Transverse colon (tissue), 4 donors: ENCODE measurements at regions not wholly inside any gene's neighbourhood (a gene's known extent, or its start where the extent isn't known, plus 50 kb on each side); places are given as distances from the start of the nearest gene placed in this dataset.

Experiments used
- DNase-seq: peaks from one replicate; pipeline ENCODE4 v3.0.0-alpha.2; 2019
- H3K27ac ChIP-seq, 4 donors: fragments of 200-600 bp; sonication (generic); 2 replicates each; pipeline ENCODE4 v1.5.1; 2016 to 2018; ENCODE audit warnings: inconsistent platforms in 4 of 4
- H3K27me3 ChIP-seq: fragments of 200-600 bp; sonication (generic); 2 replicates; pipeline ENCODE4 v1.5.1; 2017; ENCODE audit warnings: inconsistent platforms
- H3K36me3 ChIP-seq, 4 donors: fragments of 200-600 bp; sonication (generic); 2 replicates each; pipeline ENCODE4 v1.5.1; 2017 to 2019; ENCODE audit warnings: inconsistent platforms in 4 of 4
- H3K4me1 ChIP-seq, 4 donors: fragments of 200-600 bp; sonication (generic); 2 replicates each; pipeline ENCODE4 v1.5.1; 2017 to 2020; ENCODE audit warnings: inconsistent platforms in 4 of 4
- H3K4me3 ChIP-seq, 4 donors: fragments of 200-600 bp; sonication (generic); 1 replicate in 1 of 4; 2 replicates in 3 of 4; pipeline versions ENCODE4 v1.5.1 to v1.6.1; 2017 to 2019; ENCODE audit warnings: inconsistent platforms in 4 of 4
- H3K9me3 ChIP-seq, 2 donors: fragments of 200-600 bp; sonication (generic); 2 replicates each; pipeline ENCODE4 v1.5.1; 2017 to 2019; ENCODE audit warnings: inconsistent platforms in 2 of 2
- CTCF ChIP-seq, 5 experiments: fragments of 200-600 bp in 3 of 5; fragments of 450-650 bp in 2 of 5; sonication (generic) in 3 of 5; IDR thresholded peaks; 1 replicate in 2 of 5; 2 replicates in 3 of 5; pipeline ENCODE4 v1.5.1; 2016 to 2017; ENCODE audit warnings: antibody characterized with exemption in 5 of 5, inconsistent platforms in 3 of 5, mild to moderate bottlenecking in 2 of 5, moderate library complexity in 1 of 5
- EP300 ChIP-seq: sonication (generic); formaldehyde crosslinking; IDR thresholded peaks from one replicate; pipeline ENCODE4 v1.6.1; 2017; ENCODE audit warnings: antibody characterized with exemption, low read depth
- POLR2A ChIP-seq: fragments of 450-650 bp; IDR thresholded peaks from one replicate; pipeline ENCODE4 v1.6.1; 2016; ENCODE audit warnings: antibody characterized with exemption, mild to moderate bottlenecking, moderate library complexity
- POLR2AphosphoS5 ChIP-seq, 3 donors: sonication (generic); formaldehyde crosslinking; IDR thresholded peaks; one replicate each; pipeline ENCODE4 v1.6.1; 2016; ENCODE audit warnings: antibody characterized with exemption in 3 of 3
- WGBS, 2 donors: methylation state at CpG; one replicate each; pipeline ENCODE4 v1.1.5; 2018; ENCODE audit warnings: low coverage in 1 of 2; 5-methylcytosine and 5-hydroxymethylcytosine counted together
- in situ Hi-C, 4 donors: fragments of 200-750 bp; cut with MboI; loops; one replicate each; pipeline versions ENCODE4 v1.15.0 to v1.15.1; 2017; ENCODE audit warnings: low sequenced_read_pairs in 3 of 4, low pct_ligation_motif_present in 1 of 4, low pct_unique_long_range_greater_than_20kb in 1 of 4
- intact Hi-C: fragments of 100-400 bp; cut with DNase I; formaldehyde crosslinking; loops from one replicate; pipeline ENCODE4 v1.15.1; 2023; ENCODE audit warnings: low total_unique reads

- no peaks in the 10 kb centered on the region for H3K27me3 ChIP-seq
- no peak overlapping the region for H3K4me3 ChIP-seq
- TF ChIP-seq POLR2A = no peak
- TF ChIP-seq CTCF (IDR thresholded peaks at IDR 0.05) = no peak
- no peak for TF ChIP-seq POLR2AphosphoS5 (IDR thresholded peaks at IDR 0.05)
- no peak for TF ChIP-seq EP300
- no peak overlapping the region for H3K27ac ChIP-seq
- in situ Hi-C loops (no loop called here), intact Hi-C loops (no loop called here)
- no peaks in the 10 kb centered on the region for H3K4me1 ChIP-seq
- no peaks in the 10 kb centered on the region for H3K36me3 ChIP-seq
- H3K9me3 ChIP-seq = no peaks in the 10 kb centered on the region
- no peak for DNase-seq
- 55 to 61% methylated on average over 1 of the region's 1 CpG for WGBS, 2 donors
Measured at GRCh38 chr10:76763376-76763775, 874.2 kb downstream of the KCNMA1 start.

- WGBS, 2 donors = 51 to 53% methylated on average over 3 of the region's 3 CpGs
Measured at GRCh38 chr10:76759681-76760080, 877.9 kb downstream of the KCNMA1 start.

GRCh38 chr10:76743169-76743568 lies 894.4 kb downstream of the KCNMA1 start:
- intact Hi-C loops (no loop called here), in situ Hi-C loops (no loop called here)
- TF ChIP-seq POLR2AphosphoS5 (IDR thresholded peaks at IDR 0.05) (no peak), POLR2A (no peak), CTCF (IDR thresholded peaks at IDR 0.05) (no peak), EP300 (no peak)
- Histone ChIP-seq H3K4me1 (no peaks in the 10 kb centered on the region), H3K9me3 (no peaks in the 10 kb centered on the region), H3K27me3 (no peaks in the 10 kb centered on the region), H3K27ac (no peak overlapping the region), H3K4me3 (no peak overlapping the region), H3K36me3 (no peaks in the 10 kb centered on the region)
- no peak for DNase-seq
- WGBS, 2 donors = 67 to 74% methylated on average over 3 of the region's 3 CpGs

More at GRCh38 chr10:76759681-76760080, 877.9 kb downstream of the KCNMA1 start:
- H3K36me3 ChIP-seq = no peaks in the 10 kb centered on the region
- H3K4me3 ChIP-seq = no peak overlapping the region
- no peaks in the 10 kb centered on the region for H3K27me3 ChIP-seq
- intact Hi-C loops = no loop called here
- no peaks in the 10 kb centered on the region for H3K9me3 ChIP-seq
- no peaks in the 10 kb centered on the region for H3K4me1 ChIP-seq
- DNase-seq = no peak
- TF ChIP-seq EP300 (no peak), POLR2A (no peak), CTCF (IDR thresholded peaks at IDR 0.05) (no peak), POLR2AphosphoS5 (IDR thresholded peaks at IDR 0.05) (no peak)
- no peak overlapping the region for H3K27ac ChIP-seq
- in situ Hi-C loops = no loop called here

GRCh38 chr10:76740514-76740913 lies 897.1 kb downstream of the KCNMA1 start:
- TF ChIP-seq CTCF (IDR thresholded peaks at IDR 0.05) (no peak), POLR2A (no peak), POLR2AphosphoS5 (IDR thresholded peaks at IDR 0.05) (no peak), EP300 (no peak)
- DNase-seq = no peak
- H3K27me3 ChIP-seq = no peaks in the 10 kb centered on the region
- no peaks in the 10 kb centered on the region for H3K9me3 ChIP-seq
- H3K36me3 ChIP-seq = no peaks in the 10 kb centered on the region
- H3K4me1 ChIP-seq = no peaks in the 10 kb centered on the region
- H3K27ac ChIP-seq = no peak overlapping the region
- H3K4me3 ChIP-seq = no peak overlapping the region
- intact Hi-C loops = no loop called here
- in situ Hi-C loops = no loop called here
